ENCODE measurements at regions not wholly inside any gene's neighbourhood (a gene's known extent, or its start where the extent isn't known, plus 50 kb on each side); places are given as distances from the start of the nearest gene placed in this dataset.

DNA sequence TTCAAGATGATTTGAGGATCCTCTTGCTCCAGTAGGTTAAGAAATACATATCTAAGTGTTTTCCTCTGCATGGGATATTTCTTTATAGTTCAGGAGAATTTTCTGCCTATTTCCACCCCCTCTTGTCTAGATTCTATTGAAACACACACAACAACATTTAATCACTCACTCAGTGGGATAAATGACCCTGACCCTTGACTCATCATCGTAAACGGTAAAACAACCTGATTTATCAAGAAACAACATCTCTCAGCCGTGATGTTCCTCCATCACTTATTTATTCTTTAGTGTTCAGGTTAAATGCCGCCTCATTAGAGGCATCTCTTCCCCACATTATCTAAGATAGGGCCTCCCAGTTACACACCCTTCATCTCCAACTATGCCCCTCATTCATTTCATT is 208.7 kb upstream of the FMN2 start:
- no peak for TF ChIP-seq EZH2 (IDR thresholded peaks at IDR 0.05; ENCODE audit: insufficient read depth, poor library complexity, severe bottlenecking)
- TF ChIP-seq EZH2phosphoT487 (IDR thresholded peaks at IDR 0.05; ENCODE audit: insufficient read depth, low read depth): no peak

All from GM23248 (cell line).